SK-N-SH treated with all-trans-retinoic acid at 6 μM for 48 hours (cell line): ENCODE measurements at regions not wholly inside any gene's neighbourhood (a gene's known extent, or its start where the extent isn't known, plus 50 kb on each side); places are given as distances from the start of the nearest gene placed in this dataset.

Experiments
- ATAC-seq: fragments of 200-7000 bp; cut with Tn5 transposase; 3 replicates; pipeline ENCODE4 v1.9.1; 2020; ENCODE audit warnings: mild to moderate bottlenecking, moderate library complexity
- ARNTL ChIP-seq: fragments of 450-650 bp; formaldehyde crosslinking; IDR thresholded peaks from 2 replicates; pipeline ENCODE4 v1.5.0; 2020; ENCODE audit warnings: low read depth, mild to moderate bottlenecking, moderate library complexity, borderline replicate concordance
- BACH2 ChIP-seq: fragments of 250-450 bp; sonication (Bioruptor Pico); IDR thresholded peaks from 2 replicates; pipeline ENCODE4 v1.9.0; 2021; ENCODE audit warnings: mild to moderate bottlenecking, borderline replicate concordance
- CSDC2 ChIP-seq: fragments of 250-450 bp; sonication (Bioruptor Pico); IDR thresholded peaks from 2 replicates; pipeline ENCODE4 v1.5.0; 2020; ENCODE audit warnings: mild to moderate bottlenecking, moderate library complexity
- CSRNP3 ChIP-seq: fragments of 250-450 bp; sonication (Bioruptor Pico); IDR thresholded peaks from 2 replicates; pipeline ENCODE4 v1.5.1; 2021; ENCODE audit warnings: mild to moderate bottlenecking, moderate library complexity
- ESRRG ChIP-seq: fragments of 250-450 bp; sonication (Bioruptor Pico); IDR thresholded peaks from 2 replicates; pipeline ENCODE4 v1.6.1; 2021; ENCODE audit warnings: mild to moderate bottlenecking
- GLIS3 ChIP-seq: fragments of 250-450 bp; sonication (Bioruptor Pico); IDR thresholded peaks from 2 replicates; pipeline ENCODE4 v1.5.0; 2020; ENCODE audit warnings: mild to moderate bottlenecking, moderate library complexity
- ISL1 ChIP-seq: fragments of 250-450 bp; sonication (Bioruptor Pico); IDR thresholded peaks from 2 replicates; pipeline ENCODE4 v2.1.2; 2022; ENCODE audit warnings: mild to moderate bottlenecking, moderate library complexity
- OSR1 ChIP-seq: fragments of 250-450 bp; sonication (Bioruptor Pico); IDR thresholded peaks from 2 replicates; pipeline ENCODE4 v1.8.0; 2022; ENCODE audit warnings: moderate library complexity, mild to moderate bottlenecking, inconsistent platforms
- PATZ1 ChIP-seq: fragments of 250-450 bp; sonication (Bioruptor Pico); IDR thresholded peaks from 2 replicates; pipeline ENCODE4 v1.8.0; 2020; ENCODE audit warnings: mild to moderate bottlenecking, moderate library complexity, borderline replicate concordance
- POU6F1 ChIP-seq: fragments of 250-450 bp; sonication (Bioruptor Pico); IDR thresholded peaks from 2 replicates; pipeline ENCODE4 v1.8.0; 2021; ENCODE audit warnings: low read depth, mild to moderate bottlenecking, moderate library complexity, borderline replicate concordance
- PPARA ChIP-seq: fragments of 250-450 bp; sonication (Bioruptor Pico); IDR thresholded peaks from 2 replicates; pipeline ENCODE4 v1.5.0; 2020; ENCODE audit warnings: mild to moderate bottlenecking, borderline replicate concordance
- SNAI2 ChIP-seq: fragments of 250-450 bp; sonication (Bioruptor Pico); IDR thresholded peaks from 2 replicates; pipeline ENCODE4 v1.5.0; 2020; ENCODE audit warnings: mild to moderate bottlenecking, moderate library complexity
- TCF4 ChIP-seq: fragments of 250-450 bp; sonication (Bioruptor Pico); IDR thresholded peaks from 2 replicates; pipeline ENCODE4 v1.8.0; 2021; ENCODE audit warnings: mild to moderate bottlenecking, moderate library complexity, borderline replicate concordance
- TOX ChIP-seq: fragments of 250-450 bp; sonication (Bioruptor Pico); IDR thresholded peaks from 2 replicates; pipeline ENCODE4 v1.8.0; 2021; ENCODE audit warnings: mild to moderate bottlenecking, moderate library complexity, borderline replicate concordance
- TSHZ2 ChIP-seq: fragments of 250-450 bp; sonication (Bioruptor Pico); IDR thresholded peaks from 2 replicates; pipeline ENCODE4 v1.5.0; 2020; ENCODE audit warnings: mild to moderate bottlenecking, moderate library complexity
- ZC3H10 ChIP-seq: fragments of 250-450 bp; sonication (Bioruptor Pico); IDR thresholded peaks from 2 replicates; pipeline ENCODE4 v1.5.1; 2021; ENCODE audit warnings: mild to moderate bottlenecking, moderate library complexity
- ZFP3 ChIP-seq: fragments of 250-450 bp; sonication (Bioruptor Pico); IDR thresholded peaks from 2 replicates; pipeline ENCODE4 v1.5.0; 2020; ENCODE audit warnings: mild to moderate bottlenecking, moderate library complexity
- ZFP30 ChIP-seq: fragments of 450-650 bp; formaldehyde crosslinking; IDR thresholded peaks from 2 replicates; pipeline ENCODE4 v1.5.0; 2022; ENCODE audit warnings: mild to moderate bottlenecking, moderate library complexity
- ZNF565 ChIP-seq: fragments of 450-650 bp; formaldehyde crosslinking; conservative IDR thresholded peaks from 2 replicates; pipeline ENCODE4 v1.5.0; 2020; ENCODE audit warnings: low read depth, mild to moderate bottlenecking, moderate library complexity
- ZNF70 ChIP-seq: fragments of 450-650 bp; formaldehyde crosslinking; IDR thresholded peaks from 2 replicates; pipeline ENCODE4 v1.5.0; 2020; ENCODE audit warnings: mild to moderate bottlenecking, moderate library complexity
- ZNF8 ChIP-seq: fragments of 450-650 bp; formaldehyde crosslinking; IDR thresholded peaks from 2 replicates; pipeline ENCODE4 v1.5.0; 2020; ENCODE audit warnings: mild to moderate bottlenecking, moderate library complexity

- no peak for TF ChIP-seq CSDC2 (CRISPR knock-in tag)
- TF ChIP-seq ZNF8 (CRISPR knock-in tag): no peak
- no peak for TF ChIP-seq ARNTL
- TF ChIP-seq CSRNP3 (CRISPR knock-in tag): no peak
- no peak for TF ChIP-seq SNAI2 (CRISPR knock-in tag)
- no peak for TF ChIP-seq TCF4
- TF ChIP-seq ESRRG (CRISPR knock-in tag): no peak
- TF ChIP-seq OSR1 (CRISPR knock-in tag): no peak
- no peak for TF ChIP-seq PATZ1 (CRISPR knock-in tag)
- no peak for TF ChIP-seq TOX (CRISPR knock-in tag)
- TF ChIP-seq, all 23 proteins: peak for 0
- no peak for ATAC-seq
Measured at GRCh38 chr10:83880252-83880791, 259.0 kb upstream of the GHITM start.

GRCh38 chr10:83881661-83882060 is 257.6 kb upstream of the GHITM start:
- ATAC-seq: no peak
- TF ChIP-seq CSRNP3 (CRISPR knock-in tag): no peak
- no peak for TF ChIP-seq PATZ1 (CRISPR knock-in tag)
- no peak for TF ChIP-seq POU6F1 (CRISPR knock-in tag)
- TF ChIP-seq OSR1 (CRISPR knock-in tag): no peak
- no peak for TF ChIP-seq ZFP3
- no peak for TF ChIP-seq ZFP30
- TF ChIP-seq BACH2: no peak

- TF ChIP-seq ZNF8 (CRISPR knock-in tag) (no peak), GLIS3 (CRISPR knock-in tag) (no peak), TSHZ2 (CRISPR knock-in tag) (no peak), ESRRG (CRISPR knock-in tag) (no peak), ZNF70 (CRISPR knock-in tag) (no peak), ISL1 (no peak), ZNF565 (no peak), CSRNP3 (CRISPR knock-in tag) (no peak), ZC3H10 (no peak), ZFP3 (no peak), PPARA (CRISPR knock-in tag) (no peak)
- no peak for ATAC-seq
Measured at GRCh38 chr10:83886871-83887270, 252.4 kb upstream of the GHITM start.
